Body of pancreas (tissue), 4 donors: ENCODE measurements at regions not wholly inside any gene's neighbourhood (a gene's known extent, or its start where the extent isn't known, plus 50 kb on each side); places are given as distances from the start of the nearest gene placed in this dataset.
"Not testable (repeated sequence)": the region's sequence is repeated elsewhere in the genome, so short reads cannot be mapped to it uniquely, and the experiment has no call there.

Experiments used
- ATAC-seq: fragments of 150-250 bp; one replicate; pipeline ENCODE4 v1.9.1; 2016
- DNase-seq, 4 donors: peaks; one replicate each; pipeline ENCODE4 v3.0.0-alpha.2; 2019
- H3K27ac ChIP-seq, 4 donors: fragments of 200-600 bp; sonication (generic); 1 replicate in 3 of 4; 2 replicates in 1 of 4; pipeline versions ENCODE4 v1.5.1 to v1.6.1; 2016 to 2019; ENCODE audit warnings: mild to moderate bottlenecking in 1 of 4, mixed read lengths in 1 of 4, moderate library complexity in 1 of 4
- H3K27me3 ChIP-seq, 2 donors: fragments of 200-600 bp; sonication (generic); one replicate each; pipeline ENCODE4 v1.6.0; 2016; ENCODE audit warnings: mild to moderate bottlenecking in 1 of 2
- H3K36me3 ChIP-seq, 2 donors: fragments of 200-600 bp; sonication (generic); replicated peaks in 1 of 2; 2 replicates each; pipeline ENCODE4 v1.5.1; 2016; ENCODE audit warnings: low read depth in 2 of 2; ENCODE audit not compliant: insufficient read depth in 1 of 2
- H3K4me1 ChIP-seq: fragments of 200-600 bp; sonication (generic); one replicate; pipeline ENCODE4 v1.6.0; 2016
- H3K4me3 ChIP-seq, 2 donors: fragments of 200-600 bp; sonication (generic); 1 replicate in 1 of 2; 2 replicates in 1 of 2; pipeline ENCODE4 v1.5.1; 2016 to 2019
- H3K9me3 ChIP-seq, 3 donors: fragments of 200-600 bp; sonication (generic); 1 replicate in 2 of 3; 2 replicates in 1 of 3; pipeline ENCODE4 v1.5.1; 2016
- POLR2A ChIP-seq, 3 donors: fragments of 450-650 bp; IDR thresholded peaks; one replicate each; pipeline ENCODE4 v1.6.1; 2016; ENCODE audit warnings: antibody characterized with exemption in 3 of 3, mild to moderate bottlenecking in 2 of 3
- WGBS, 2 donors: methylation state at CpG; one replicate each; pipeline ENCODE4 v1.1.5; 2017; 5-methylcytosine and 5-hydroxymethylcytosine counted together
- intact Hi-C: fragments of 100-400 bp; cut with DNase I; formaldehyde crosslinking; loops from one replicate; pipeline ENCODE4 v1.15.1; 2023
- TF ChIP-seq, protein P1 (sequence below), 7 experiments: fragments of 450-650 bp in 4 of 7; fragments of 200-600 bp in 3 of 7; sonication (generic) in 3 of 7; IDR thresholded peaks; one replicate each; pipeline ENCODE4 v1.5.1; 2016 to 2019; ENCODE audit warnings: antibody characterized with exemption in 7 of 7

GRCh38 chr12:114547636-114548035, 136.3 kb downstream of the TBX3 start:
- ATAC-seq, result no peak
- DNase-seq, result no peak
- WGBS, 2 donors, result 85 to 100% methylated on average over 1 of the region's 1 CpG

DNA sequence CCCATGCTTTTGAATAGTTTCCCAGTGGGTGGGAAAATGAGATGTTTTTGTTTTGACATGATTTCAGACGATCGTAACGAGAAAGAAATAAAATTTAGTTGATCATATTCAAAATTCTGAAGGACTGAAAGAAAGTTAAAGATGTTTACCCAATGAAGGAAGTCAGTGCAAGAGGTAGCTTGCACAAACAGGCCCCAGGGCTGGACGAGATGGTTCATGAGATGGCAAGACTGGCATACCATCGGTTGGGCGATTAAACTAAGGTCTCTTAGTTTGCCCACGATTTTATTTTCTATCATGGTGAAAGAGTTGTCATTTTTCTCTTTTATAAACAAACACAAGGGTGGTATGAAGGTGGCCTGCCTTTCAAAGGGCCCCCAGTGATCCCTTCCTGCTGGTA, 124.5 kb upstream of the TBX5 start:
- TF ChIP-seq, protein P1, sequence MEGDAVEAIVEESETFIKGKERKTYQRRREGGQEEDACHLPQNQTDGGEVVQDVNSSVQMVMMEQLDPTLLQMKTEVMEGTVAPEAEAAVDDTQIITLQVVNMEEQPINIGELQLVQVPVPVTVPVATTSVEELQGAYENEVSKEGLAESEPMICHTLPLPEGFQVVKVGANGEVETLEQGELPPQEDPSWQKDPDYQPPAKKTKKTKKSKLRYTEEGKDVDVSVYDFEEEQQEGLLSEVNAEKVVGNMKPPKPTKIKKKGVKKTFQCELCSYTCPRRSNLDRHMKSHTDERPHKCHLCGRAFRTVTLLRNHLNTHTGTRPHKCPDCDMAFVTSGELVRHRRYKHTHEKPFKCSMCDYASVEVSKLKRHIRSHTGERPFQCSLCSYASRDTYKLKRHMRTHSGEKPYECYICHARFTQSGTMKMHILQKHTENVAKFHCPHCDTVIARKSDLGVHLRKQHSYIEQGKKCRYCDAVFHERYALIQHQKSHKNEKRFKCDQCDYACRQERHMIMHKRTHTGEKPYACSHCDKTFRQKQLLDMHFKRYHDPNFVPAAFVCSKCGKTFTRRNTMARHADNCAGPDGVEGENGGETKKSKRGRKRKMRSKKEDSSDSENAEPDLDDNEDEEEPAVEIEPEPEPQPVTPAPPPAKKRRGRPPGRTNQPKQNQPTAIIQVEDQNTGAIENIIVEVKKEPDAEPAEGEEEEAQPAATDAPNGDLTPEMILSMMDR (IDR thresholded peaks at IDR 0.05), result no peak
- no peak for TF ChIP-seq POLR2A (IDR thresholded peaks at IDR 0.05)
- no peaks in the 10 kb centered on the region for H3K27me3 ChIP-seq
- 59 to 60% methylated on average over 7 of the region's 7 CpGs for WGBS, 2 donors
- H3K9me3 ChIP-seq, result no peaks in the 10 kb centered on the region
- ATAC-seq (no peak), DNase-seq (no peak)
- no peak overlapping the region for H3K27ac ChIP-seq
- H3K4me3 ChIP-seq, result no peak overlapping the region
- no peaks in the 10 kb centered on the region for H3K36me3 ChIP-seq
- intact Hi-C loops, result no loop called here
- no peaks in the 10 kb centered on the region for H3K4me1 ChIP-seq

More at GRCh38 chr12:114547636-114548035, 136.3 kb downstream of the TBX3 start:
- peaks cover 0 to 5% of the 10 kb centered on the region in 2 donors for H3K27me3 ChIP-seq
- no peaks in the 10 kb centered on the region for H3K36me3 ChIP-seq
- no peaks in the 10 kb centered on the region for H3K9me3 ChIP-seq
- H3K4me3 ChIP-seq, result no peak overlapping the region
- intact Hi-C loops, result no loop called here
- TF ChIP-seq, protein P1 (IDR thresholded peaks at IDR 0.05), result no peak
- no peak for TF ChIP-seq POLR2A (IDR thresholded peaks at IDR 0.05)
- H3K27ac ChIP-seq, result no peak overlapping the region
- no peaks in the 10 kb centered on the region for H3K4me1 ChIP-seq

- intact Hi-C loops, result no loop called here
Measured at GRCh38 chr12:114529966-114530365, 124.0 kb upstream of the TBX5 start.

DNA sequence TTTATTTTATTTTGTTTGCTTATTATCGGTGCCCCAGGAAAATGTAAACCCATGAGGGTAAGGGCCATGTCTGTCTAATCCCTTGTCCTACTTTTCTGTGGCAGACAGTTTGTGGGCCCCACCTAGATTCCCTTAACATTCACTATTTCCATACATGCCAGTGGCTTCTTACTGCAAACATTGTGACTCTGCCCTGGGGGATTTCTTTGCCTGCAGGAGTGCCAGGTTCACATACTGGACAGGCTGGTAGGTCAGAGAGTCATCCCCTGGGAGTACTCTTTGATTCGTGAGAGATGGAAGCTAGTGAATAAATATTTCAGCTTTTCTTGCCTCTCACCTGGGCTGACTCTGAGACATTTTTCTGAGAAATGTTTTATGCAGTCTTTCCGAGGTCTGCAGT, 122.8 kb upstream of the TBX5 start:
- no peaks in the 10 kb centered on the region for H3K36me3 ChIP-seq
- H3K27ac ChIP-seq, result no peak overlapping the region
- intact Hi-C loops, result no loop called here
- WGBS, 2 donors, result 20 to 33% methylated on average over 3 of the region's 3 CpGs
- no peaks in the 10 kb centered on the region for H3K4me1 ChIP-seq
- DNase-seq (no peak), ATAC-seq (no peak)
- no peak overlapping the region for H3K4me3 ChIP-seq
- H3K9me3 ChIP-seq, result no peaks in the 10 kb centered on the region
- H3K27me3 ChIP-seq, result no peaks in the 10 kb centered on the region
- no peak for TF ChIP-seq POLR2A (IDR thresholded peaks at IDR 0.05)
- TF ChIP-seq, protein P1 (IDR thresholded peaks at IDR 0.05), result no peak

More at GRCh38 chr12:114529966-114530365, 124.0 kb upstream of the TBX5 start:
- no peak for ATAC-seq
- no peak for DNase-seq
- H3K9me3 ChIP-seq, result no peaks in the 10 kb centered on the region
- no peak overlapping the region for H3K27ac ChIP-seq
- H3K36me3 ChIP-seq, result no peaks in the 10 kb centered on the region
- H3K4me1 ChIP-seq, result no peaks in the 10 kb centered on the region
- no peaks in the 10 kb centered on the region for H3K27me3 ChIP-seq
- TF ChIP-seq, protein P1 (IDR thresholded peaks at IDR 0.05), result no peak
- no peak for TF ChIP-seq POLR2A (IDR thresholded peaks at IDR 0.05)
- no peak overlapping the region for H3K4me3 ChIP-seq
- 45 to 67% methylated on average over 2 of the region's 2 CpGs for WGBS, 2 donors

DNA sequence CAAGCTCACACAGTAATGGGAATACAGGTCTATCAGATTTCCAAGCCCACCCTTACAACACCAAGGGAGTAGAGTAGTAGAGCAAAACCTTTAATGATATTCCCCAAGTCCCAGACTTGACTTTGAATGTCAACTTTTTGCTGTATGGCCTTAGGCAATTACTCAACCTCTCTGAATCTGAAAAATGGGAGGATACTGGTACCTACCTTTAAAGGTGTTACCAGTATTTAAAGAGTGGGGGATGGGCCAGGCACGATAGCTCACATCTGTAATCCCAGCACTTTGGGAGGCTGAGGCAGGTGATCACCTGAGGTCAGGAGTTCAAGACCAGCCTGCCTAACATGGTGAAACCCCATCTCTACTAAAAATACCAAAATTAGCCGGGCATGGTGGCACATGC, 115.2 kb upstream of the TBX5 start:
- H3K9me3 ChIP-seq, H3K4me3 ChIP-seq, H3K36me3 ChIP-seq, H3K4me1 ChIP-seq, DNase-seq, H3K27me3 ChIP-seq, H3K27ac ChIP-seq, intact Hi-C loops, ATAC-seq: not testable (repeated sequence)
- WGBS, 2 donors, result 60 to 78% methylated on average over 2 of the region's 2 CpGs
